Kidney (tissue), 13 donors: ENCODE measurements at regions not wholly inside any gene's neighbourhood (a gene's known extent, or its start where the extent isn't known, plus 50 kb on each side); places are given as distances from the start of the nearest gene placed in this dataset.

Source experiments
- DNase-seq, 5 donors: peaks; one replicate each; pipeline ENCODE4 v3.0.0-alpha.2; 2013 to 2020
- FAIRE-seq: peaks from 2 replicates; lab custom pipeline; 2012; peaks lifted over from hg19 to GRCh38; lab: Jason Lieb, UNC
- H3K27ac ChIP-seq, 2 donors: one replicate each; pipeline ENCODE4 v1.7.0; 2013; ENCODE audit warnings: low read depth in 2 of 2, low read length in 2 of 2, inconsistent platforms in 1 of 2
- H3K27me3 ChIP-seq: one replicate; pipeline ENCODE4 v1.7.1; 2013; ENCODE audit warnings: low read length, inconsistent platforms; ENCODE audit not compliant: control insufficient read depth, insufficient read depth
- H3K36me3 ChIP-seq, 3 donors: one replicate each; pipeline versions ENCODE4 v1.7.0 to v1.7.1; 2013; ENCODE audit warnings: low read length in 3 of 3, control low read depth in 1 of 3, inconsistent platforms in 1 of 3; ENCODE audit not compliant: insufficient read depth in 3 of 3, control insufficient read depth in 2 of 3
- H3K4me1 ChIP-seq, 3 donors: one replicate each; pipeline versions ENCODE4 v1.7.0 to v1.7.1; 2013; ENCODE audit warnings: low read length in 3 of 3, inconsistent platforms in 1 of 3, low read depth in 1 of 3; ENCODE audit not compliant: control insufficient read depth in 2 of 3, insufficient read depth in 2 of 3
- H3K4me3 ChIP-seq, 3 donors: one replicate each; pipeline versions ENCODE4 v1.7.0 to v1.8.1; 2013; ENCODE audit warnings: low read length in 3 of 3, control low read depth in 1 of 3, inconsistent platforms in 1 of 3
- H3K9ac ChIP-seq, 3 donors: one replicate each; pipeline versions ENCODE4 v1.7.0 to v1.7.1; 2013; ENCODE audit warnings: low read length in 3 of 3, control low read depth in 1 of 3, inconsistent platforms in 1 of 3
- H3K9me3 ChIP-seq, 3 donors: one replicate each; pipeline versions ENCODE4 v1.7.0 to v1.7.1; 2013; ENCODE audit warnings: low read length in 3 of 3, control low read depth in 1 of 3, inconsistent platforms in 1 of 3; ENCODE audit not compliant: control insufficient read depth in 2 of 3, insufficient read depth in 1 of 3
- CTCF ChIP-seq: IDR thresholded peaks from 3 replicates; pipeline ENCODE4 v1.5.1; 2012; ENCODE audit warnings: mild to moderate bottlenecking, moderate library complexity, borderline replicate concordance; ENCODE audit not compliant: insufficient read depth; ENCODE audit errors: extremely low read depth
- intact Hi-C: fragments of 100-400 bp; cut with DNase I; formaldehyde crosslinking; loops from one replicate; pipeline ENCODE4 v1.11.1; 2022
- donor health status: control.
- donor health status: control.
- donor health status: control.
- donor health status: control.
- donor health status: control.
- donor health status: DM: yes; HTN: yes; CAD: no.
- donor health status: Normal renal cell carcinoma (clear cell type).

DNA sequence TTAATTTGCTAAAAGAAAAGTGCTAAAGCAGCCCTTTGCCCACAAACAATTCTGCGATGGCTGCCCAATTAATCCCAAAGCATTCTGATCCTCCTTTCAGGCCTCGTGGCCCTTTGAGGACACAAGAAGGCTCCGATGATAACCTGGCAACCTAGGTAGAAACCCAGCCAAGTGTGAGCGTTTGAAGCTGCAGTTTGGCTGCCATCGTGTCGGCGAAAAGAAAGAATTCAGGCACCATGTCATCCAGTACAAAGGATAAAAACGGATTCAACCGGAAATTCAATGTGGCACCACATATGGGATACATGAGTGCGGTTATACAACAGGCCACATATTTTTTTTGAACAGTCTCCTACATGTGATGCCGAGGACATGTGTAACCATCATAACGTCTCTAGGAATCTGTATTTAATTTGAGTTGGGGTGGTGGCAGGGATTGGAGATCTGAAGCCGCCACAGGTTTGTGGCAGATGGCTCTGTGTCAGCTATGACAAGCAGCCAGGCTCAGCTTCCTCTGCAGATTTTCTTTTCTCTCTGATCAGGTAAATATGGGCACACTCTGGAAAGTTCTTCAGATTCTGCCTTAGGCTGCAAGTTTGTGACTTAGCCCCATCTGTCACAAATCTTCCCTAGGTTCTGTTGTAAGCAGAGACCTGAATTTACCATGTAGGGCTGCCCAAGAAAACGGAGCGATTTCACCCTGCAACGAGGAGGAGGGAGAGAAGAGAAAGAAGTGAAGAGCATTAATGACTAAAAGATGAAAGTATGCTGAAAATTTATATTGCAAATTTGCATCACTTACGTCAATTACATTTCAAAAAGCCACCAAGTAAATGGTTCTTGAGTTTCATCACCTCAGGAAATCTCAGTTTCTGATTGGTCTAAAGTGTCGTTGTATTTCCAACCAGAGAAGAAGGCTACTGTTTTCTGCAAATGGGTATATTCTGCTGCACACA lies 573.2 kb downstream of the ZEB2 start:
- Histone ChIP-seq H3K9me3 (no peaks in the 10 kb centered on the region), H3K9ac (no peak overlapping the region), H3K4me3 (no peak overlapping the region), H3K27me3 (no peaks in the 10 kb centered on the region), H3K4me1 (peaks cover 0 to 3% (median 0%) of the 10 kb centered on the region in 3 donors), H3K27ac (no peak overlapping the region), H3K36me3 (no peaks in the 10 kb centered on the region)
- no peak for DNase-seq
- intact Hi-C loops: no loop called here
- no peak for TF ChIP-seq CTCF
- no peak for FAIRE-seq

DNA sequence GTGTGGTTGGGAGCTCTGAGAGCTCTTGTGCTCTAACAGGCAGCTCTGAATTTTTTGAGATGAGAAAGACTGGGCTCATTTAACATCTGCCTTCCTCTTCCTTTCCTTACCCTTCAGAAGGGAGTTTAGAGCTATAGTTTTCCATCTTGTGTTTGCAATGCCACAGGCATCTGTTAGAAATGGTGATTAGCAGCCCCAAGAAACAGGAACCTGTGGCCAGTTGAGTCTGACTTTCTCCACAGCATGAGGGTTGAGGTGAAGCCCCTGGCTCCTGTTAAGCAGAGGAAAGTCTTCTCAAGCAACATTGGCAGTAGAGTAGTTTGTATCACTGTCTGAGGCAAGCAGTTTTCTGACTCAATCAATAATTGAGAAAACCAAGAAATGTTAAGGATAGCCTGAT lies 577.4 kb downstream of the ZEB2 start:
- FAIRE-seq (no peak), DNase-seq (no peak)
- no peaks in the 10 kb centered on the region for H3K36me3 ChIP-seq
- no peak overlapping the region for H3K27ac ChIP-seq
- intact Hi-C loops: no loop called here
- no peaks in the 10 kb centered on the region for H3K27me3 ChIP-seq
- TF ChIP-seq CTCF: no peak
- H3K4me3 ChIP-seq: no peak overlapping the region
- no peak overlapping the region for H3K9ac ChIP-seq
- no peaks in the 10 kb centered on the region for H3K9me3 ChIP-seq
- H3K4me1 ChIP-seq: peaks cover 0 to 8% (median 0%) of the 10 kb centered on the region in 3 donors

- peaks cover 0 to 8% (median 0%) of the 10 kb centered on the region in 3 donors for H3K4me1 ChIP-seq
- TF ChIP-seq CTCF: no peak
- H3K27ac ChIP-seq: peak overlapping the region in 1 of 2 donors; percentile 32
- H3K9me3 ChIP-seq: no peaks in the 10 kb centered on the region
- DNase-seq: no peak
- no peak overlapping the region for H3K9ac ChIP-seq
- no peak overlapping the region for H3K4me3 ChIP-seq
- H3K36me3 ChIP-seq: no peaks in the 10 kb centered on the region
- H3K27me3 ChIP-seq: no peaks in the 10 kb centered on the region
- intact Hi-C loops: no loop called here
- FAIRE-seq: no peak
Measured at GRCh38 chr2:143940720-143941119, 579.2 kb downstream of the ZEB2 start.
